CD1c-positive myeloid dendritic cell (primary cell): ENCODE measurements at regions not wholly inside any gene's neighbourhood (a gene's known extent, or its start where the extent isn't known, plus 50 kb on each side); places are given as distances from the start of the nearest gene placed in this dataset.
"Not testable (repeated sequence)": the region's sequence is repeated elsewhere in the genome, so short reads cannot be mapped to it uniquely, and the experiment has no call there.

Experiments
- DNase-seq: peaks from one replicate; pipeline ENCODE4 v3.0.0-alpha.2; 2016; ENCODE audit errors: extremely low spot score

- DNase-seq, result not testable (repeated sequence)
These were observed 68.0 kb upstream of the CCT8L2 start for GRCh38 chr22:16660570-16660969.

GRCh38 chr22:16659273-16659834 is 66.7 kb upstream of the CCT8L2 start:
- not testable (repeated sequence) for DNase-seq

GRCh38 chr22:16658068-16658467 is 65.5 kb upstream of the CCT8L2 start:
- no peak for DNase-seq

- DNase-seq, result no peak
These were observed 62.3 kb upstream of the CCT8L2 start for GRCh38 chr22:16654882-16655281.

GRCh38 chr22:16654336-16654735 is 61.7 kb upstream of the CCT8L2 start:
- DNase-seq, result not testable (repeated sequence)

GRCh38 chr22:16653222-16653621 is 60.6 kb upstream of the CCT8L2 start:
- not testable (repeated sequence) for DNase-seq

- DNase-seq, result no peak
These were observed 58.6 kb upstream of the CCT8L2 start for GRCh38 chr22:16651217-16651616.
